ENCODE measurements at regions not wholly inside any gene's neighbourhood (a gene's known extent, or its start where the extent isn't known, plus 50 kb on each side); places are given as distances from the start of the nearest gene placed in this dataset.

GRCh38 chr4:81638698-81639097 is 167.0 kb upstream of the RASGEF1B start:
- TF ChIP-seq CTCF (IDR thresholded peaks at IDR 0.05): no peak
- no peak for DNase-seq
- Histone ChIP-seq H3K36me3 (no peaks in the 10 kb centered on the region), H3K27ac (no peak overlapping the region), H3K4me3 (no peak overlapping the region), H3K4me1 (peaks cover 6 to 8% of the 10 kb centered on the region in 2 donors), H3K9me3 (no peaks in the 10 kb centered on the region), H3K27me3 (no peaks in the 10 kb centered on the region)
- ATAC-seq: no peak
- intact Hi-C loops (cut with DNase I): no loop called here

GRCh38 chr4:81635739-81636138 is 164.0 kb upstream of the RASGEF1B start:
- Histone ChIP-seq H3K4me3 (no peak overlapping the region), H3K27ac (no peak overlapping the region), H3K4me1 (peaks cover 6 to 8% of the 10 kb centered on the region in 2 donors), H3K9me3 (no peaks in the 10 kb centered on the region), H3K36me3 (no peaks in the 10 kb centered on the region), H3K27me3 (no peaks in the 10 kb centered on the region)
- intact Hi-C loops (cut with DNase I): no loop called here
- DNase-seq: peak in 2 of 4 donors; percentile 29 to 84
- peak; percentile 91 for ATAC-seq
- no peak for TF ChIP-seq CTCF (IDR thresholded peaks at IDR 0.05)

GRCh38 chr4:81634766-81635549 is 163.3 kb upstream of the RASGEF1B start:
- Histone ChIP-seq H3K27me3 (no peaks in the 10 kb centered on the region), H3K4me1 (peaks cover 6 to 8% of the 10 kb centered on the region in 2 donors), H3K4me3 (no peak overlapping the region), H3K9me3 (no peaks in the 10 kb centered on the region), H3K27ac (no peak overlapping the region), H3K36me3 (no peaks in the 10 kb centered on the region)
- DNase-seq: no peak
- TF ChIP-seq CTCF (IDR thresholded peaks at IDR 0.05): no peak
- intact Hi-C loops (cut with DNase I): no loop called here
- no peak for ATAC-seq

GRCh38 chr4:81634165-81634564 is 162.5 kb upstream of the RASGEF1B start:
- DNase-seq (no peak), ATAC-seq (no peak)
- no peak overlapping the region for H3K27ac ChIP-seq
- H3K27me3 ChIP-seq: no peaks in the 10 kb centered on the region
- intact Hi-C loops (cut with DNase I): no loop called here
- no peak overlapping the region for H3K4me3 ChIP-seq
- TF ChIP-seq CTCF (IDR thresholded peaks at IDR 0.05): no peak
- no peaks in the 10 kb centered on the region for H3K9me3 ChIP-seq
- peaks cover 6 to 8% of the 10 kb centered on the region in 2 donors for H3K4me1 ChIP-seq
- H3K36me3 ChIP-seq: no peaks in the 10 kb centered on the region

GRCh38 chr4:81632581-81633299 is 161.0 kb upstream of the RASGEF1B start:
- intact Hi-C loops (cut with DNase I): no loop called here
- no peak for TF ChIP-seq CTCF (IDR thresholded peaks at IDR 0.05)
- Histone ChIP-seq H3K4me1 (peaks cover 6 to 8% of the 10 kb centered on the region in 2 donors), H3K27ac (no peak overlapping the region), H3K27me3 (no peaks in the 10 kb centered on the region), H3K9me3 (no peaks in the 10 kb centered on the region), H3K36me3 (no peaks in the 10 kb centered on the region), H3K4me3 (no peak overlapping the region)
- peak; percentile 30 for ATAC-seq
- no peak for DNase-seq
